RWPE2 (cell line): ENCODE measurements at regions not wholly inside any gene's neighbourhood (a gene's known extent, or its start where the extent isn't known, plus 50 kb on each side); places are given as distances from the start of the nearest gene placed in this dataset.

Source experiments
- ATAC-seq: fragments of 200-7000 bp; cut with Tn5 transposase; 3 replicates; pipeline ENCODE4 v1.9.1; 2021; ENCODE audit warnings: low read depth
- DNase-seq: peaks from one replicate; pipeline ENCODE4 v3.0.0-alpha.2; 2020; ENCODE audit warnings: low spot score
- H3K27ac ChIP-seq: fragments of 450-650 bp; 2 replicates; pipeline ENCODE4 v1.5.1; 2017; ENCODE audit warnings: mild to moderate bottlenecking; ENCODE audit not compliant: poor library complexity, severe bottlenecking
- H3K27me3 ChIP-seq: fragments of 250-450 bp; sonication (Bioruptor Pico); 2 replicates; pipeline ENCODE4 v1.5.1; 2021; ENCODE audit warnings: mild to moderate bottlenecking, moderate library complexity; ENCODE audit not compliant: insufficient read depth, poor library complexity, severe bottlenecking
- H3K36me3 ChIP-seq: fragments of 250-450 bp; sonication (Bioruptor Pico); 2 replicates; pipeline ENCODE4 v1.5.1; 2020; ENCODE audit warnings: low read depth, mild to moderate bottlenecking, moderate library complexity
- H3K4me1 ChIP-seq: fragments of 250-450 bp; sonication (Bioruptor Pico); 2 replicates; pipeline ENCODE4 v1.5.1; 2021; ENCODE audit warnings: mild to moderate bottlenecking, moderate library complexity; ENCODE audit not compliant: insufficient read depth, poor library complexity, severe bottlenecking
- H3K4me3 ChIP-seq: fragments of 250-450 bp; sonication (Bioruptor Pico); 2 replicates; pipeline ENCODE4 v1.5.1; 2021; ENCODE audit warnings: mild to moderate bottlenecking, moderate library complexity; ENCODE audit not compliant: severe bottlenecking
- H3K9me3 ChIP-seq: fragments of 250-450 bp; sonication (Bioruptor Pico); 2 replicates; pipeline ENCODE4 v1.5.1; 2021; ENCODE audit warnings: mild to moderate bottlenecking, moderate library complexity; ENCODE audit not compliant: severe bottlenecking
- TF ChIP-seq, protein P1 (sequence below): fragments of 450-650 bp; IDR thresholded peaks from one replicate; pipeline ENCODE4 v1.5.1; 2017; ENCODE audit warnings: mild to moderate bottlenecking, moderate library complexity; ENCODE audit not compliant: poor library complexity, severe bottlenecking

DNA sequence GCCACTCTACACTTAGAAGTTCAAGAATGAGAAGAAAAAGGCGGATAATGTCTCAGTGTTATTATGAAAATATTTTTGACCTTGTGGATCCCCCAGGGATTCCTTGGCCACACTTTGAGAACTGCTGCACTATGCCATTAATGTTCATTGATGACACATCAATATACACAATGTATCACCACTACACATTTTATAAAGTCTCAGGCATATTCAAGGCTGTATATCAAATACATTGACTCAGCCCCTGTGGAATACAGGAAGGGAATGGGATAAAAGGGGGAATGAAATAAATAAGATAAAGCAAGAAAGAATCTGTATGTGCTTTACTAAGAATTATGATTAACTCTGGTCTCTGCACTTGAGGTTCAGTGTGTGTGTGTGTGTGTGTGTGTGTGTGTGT lies 69.1 kb downstream of the INHBB start:
- Histone ChIP-seq H3K36me3 (no peaks in the 10 kb centered on the region), H3K4me3 (no peak overlapping the region), H3K9me3 (no peaks in the 10 kb centered on the region), H3K27me3 (no peaks in the 10 kb centered on the region), H3K4me1 (no peaks in the 10 kb centered on the region), H3K27ac (no peak overlapping the region)
- DNase-seq: no peak
- no peak for ATAC-seq
- TF ChIP-seq, protein P1, sequence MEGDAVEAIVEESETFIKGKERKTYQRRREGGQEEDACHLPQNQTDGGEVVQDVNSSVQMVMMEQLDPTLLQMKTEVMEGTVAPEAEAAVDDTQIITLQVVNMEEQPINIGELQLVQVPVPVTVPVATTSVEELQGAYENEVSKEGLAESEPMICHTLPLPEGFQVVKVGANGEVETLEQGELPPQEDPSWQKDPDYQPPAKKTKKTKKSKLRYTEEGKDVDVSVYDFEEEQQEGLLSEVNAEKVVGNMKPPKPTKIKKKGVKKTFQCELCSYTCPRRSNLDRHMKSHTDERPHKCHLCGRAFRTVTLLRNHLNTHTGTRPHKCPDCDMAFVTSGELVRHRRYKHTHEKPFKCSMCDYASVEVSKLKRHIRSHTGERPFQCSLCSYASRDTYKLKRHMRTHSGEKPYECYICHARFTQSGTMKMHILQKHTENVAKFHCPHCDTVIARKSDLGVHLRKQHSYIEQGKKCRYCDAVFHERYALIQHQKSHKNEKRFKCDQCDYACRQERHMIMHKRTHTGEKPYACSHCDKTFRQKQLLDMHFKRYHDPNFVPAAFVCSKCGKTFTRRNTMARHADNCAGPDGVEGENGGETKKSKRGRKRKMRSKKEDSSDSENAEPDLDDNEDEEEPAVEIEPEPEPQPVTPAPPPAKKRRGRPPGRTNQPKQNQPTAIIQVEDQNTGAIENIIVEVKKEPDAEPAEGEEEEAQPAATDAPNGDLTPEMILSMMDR: no peak

- ATAC-seq (no peak), DNase-seq (no peak)
- Histone ChIP-seq H3K4me3 (no peak overlapping the region), H3K27me3 (no peaks in the 10 kb centered on the region), H3K27ac (no peak overlapping the region), H3K9me3 (no peaks in the 10 kb centered on the region), H3K36me3 (no peaks in the 10 kb centered on the region), H3K4me1 (no peaks in the 10 kb centered on the region)
- TF ChIP-seq, protein P1: no peak
Observed at GRCh38 chr2:120415728-120416509, 70.0 kb downstream of the INHBB start.

GRCh38 chr2:120418174-120418787 lies 72.3 kb downstream of the INHBB start:
- no peak for ATAC-seq
- Histone ChIP-seq H3K4me3 (no peak overlapping the region), H3K9me3 (no peaks in the 10 kb centered on the region), H3K4me1 (no peaks in the 10 kb centered on the region), H3K27ac (no peak overlapping the region), H3K27me3 (no peaks in the 10 kb centered on the region), H3K36me3 (no peaks in the 10 kb centered on the region)
- no peak for DNase-seq
- TF ChIP-seq, protein P1: no peak

- H3K27ac ChIP-seq: no peak overlapping the region
- no peak overlapping the region for H3K4me3 ChIP-seq
- TF ChIP-seq, protein P1: no peak
- H3K36me3 ChIP-seq: no peaks in the 10 kb centered on the region
- H3K27me3 ChIP-seq: no peaks in the 10 kb centered on the region
- no peaks in the 10 kb centered on the region for H3K4me1 ChIP-seq
- DNase-seq (no peak), ATAC-seq (peak; percentile 46)
- no peaks in the 10 kb centered on the region for H3K9me3 ChIP-seq
Observed at GRCh38 chr2:120419073-120419472, 73.1 kb downstream of the INHBB start.

DNA sequence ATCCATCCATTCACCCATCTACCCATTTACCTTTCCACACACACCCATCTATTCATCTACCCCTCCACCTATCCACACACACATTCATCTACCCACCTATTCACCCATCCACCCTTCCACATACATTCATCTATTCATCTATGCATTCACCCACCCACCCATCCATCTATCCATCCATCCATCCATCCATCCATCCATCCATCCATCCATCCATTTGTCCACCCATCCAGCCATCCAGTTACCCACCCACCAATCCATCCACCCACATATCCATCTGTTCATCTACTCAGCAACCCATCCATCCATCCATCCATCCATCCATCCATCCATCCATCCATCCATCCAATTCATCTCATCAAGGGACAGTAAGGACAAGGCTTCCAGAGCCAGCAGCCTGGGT lies 74.0 kb downstream of the INHBB start:
- ATAC-seq (no peak), DNase-seq (no peak)
- TF ChIP-seq, protein P1: no peak
- Histone ChIP-seq H3K4me1 (no peaks in the 10 kb centered on the region), H3K27ac (no peak overlapping the region), H3K36me3 (no peaks in the 10 kb centered on the region), H3K9me3 (no peaks in the 10 kb centered on the region), H3K4me3 (no peak overlapping the region), H3K27me3 (no peaks in the 10 kb centered on the region)
